ENCODE measurements at regions not wholly inside any gene's neighbourhood (a gene's known extent, or its start where the extent isn't known, plus 50 kb on each side); places are given as distances from the start of the nearest gene placed in this dataset.

GRCh38 chr1:184162281-184162680 lies 110.8 kb downstream of the TSEN15 start:
- TF ChIP-seq CTCF (IDR thresholded peaks at IDR 0.05): no peak
- no peak for TF ChIP-seq POLR2A (IDR thresholded peaks at IDR 0.05; ENCODE audit: low read length)
- no peak for TF ChIP-seq FOSB (CRISPR knock-in tag; IDR thresholded peaks at IDR 0.05)
- no peak for TF ChIP-seq EP300 (IDR thresholded peaks at IDR 0.05)
- TF ChIP-seq JUNB (IDR thresholded peaks at IDR 0.05): no peak
- no peak for TF ChIP-seq RFX5 (IDR thresholded peaks at IDR 0.05)
- no peak for TF ChIP-seq KDM1A (IDR thresholded peaks at IDR 0.05; ENCODE audit: low read depth)
- TF ChIP-seq MYC (IDR thresholded peaks at IDR 0.05; ENCODE audit: borderline replicate concordance, low read length): no peak
- no peak for TF ChIP-seq JUN (IDR thresholded peaks at IDR 0.05)
- no peak for TF ChIP-seq MAX (IDR thresholded peaks at IDR 0.05)
- TF ChIP-seq ZSCAN20 (CRISPR knock-in tag; IDR thresholded peaks at IDR 0.05): no peak
- TF ChIP-seq USF2 (IDR thresholded peaks at IDR 0.05): no peak

Data from A549 (cell line).